ENCODE measurements at regions not wholly inside any gene's neighbourhood (a gene's known extent, or its start where the extent isn't known, plus 50 kb on each side); places are given as distances from the start of the nearest gene placed in this dataset.

DNA sequence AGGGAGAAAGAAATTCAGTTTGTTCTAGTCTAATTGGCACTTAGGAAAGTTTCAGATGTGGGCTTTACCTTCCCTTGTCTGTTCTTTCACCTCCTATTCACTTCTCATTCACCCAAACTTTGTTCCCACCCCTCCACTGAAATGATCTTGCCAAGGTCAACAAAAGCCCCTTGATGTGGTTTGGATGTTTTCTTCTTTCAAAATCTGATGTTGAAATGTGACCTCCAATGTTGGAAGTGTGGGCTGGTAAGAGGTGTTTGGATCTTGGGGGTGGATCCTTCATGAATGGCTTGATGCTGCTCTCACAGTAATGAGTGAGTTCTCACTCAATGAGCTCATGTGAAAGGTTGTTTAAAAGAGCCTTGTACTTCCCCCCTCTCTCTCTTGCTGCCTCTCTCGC lies 379.3 kb downstream of the HHIPL2 start:
- TF ChIP-seq POLR2A (IDR thresholded peaks at IDR 0.05) = no peak
- TF ChIP-seq, protein P1, sequence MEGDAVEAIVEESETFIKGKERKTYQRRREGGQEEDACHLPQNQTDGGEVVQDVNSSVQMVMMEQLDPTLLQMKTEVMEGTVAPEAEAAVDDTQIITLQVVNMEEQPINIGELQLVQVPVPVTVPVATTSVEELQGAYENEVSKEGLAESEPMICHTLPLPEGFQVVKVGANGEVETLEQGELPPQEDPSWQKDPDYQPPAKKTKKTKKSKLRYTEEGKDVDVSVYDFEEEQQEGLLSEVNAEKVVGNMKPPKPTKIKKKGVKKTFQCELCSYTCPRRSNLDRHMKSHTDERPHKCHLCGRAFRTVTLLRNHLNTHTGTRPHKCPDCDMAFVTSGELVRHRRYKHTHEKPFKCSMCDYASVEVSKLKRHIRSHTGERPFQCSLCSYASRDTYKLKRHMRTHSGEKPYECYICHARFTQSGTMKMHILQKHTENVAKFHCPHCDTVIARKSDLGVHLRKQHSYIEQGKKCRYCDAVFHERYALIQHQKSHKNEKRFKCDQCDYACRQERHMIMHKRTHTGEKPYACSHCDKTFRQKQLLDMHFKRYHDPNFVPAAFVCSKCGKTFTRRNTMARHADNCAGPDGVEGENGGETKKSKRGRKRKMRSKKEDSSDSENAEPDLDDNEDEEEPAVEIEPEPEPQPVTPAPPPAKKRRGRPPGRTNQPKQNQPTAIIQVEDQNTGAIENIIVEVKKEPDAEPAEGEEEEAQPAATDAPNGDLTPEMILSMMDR (IDR thresholded peaks at IDR 0.05 in 4 of 5, conservative IDR thresholded peaks at IDR 0.05 in 1 of 5) = no peak
